HL-60 (cell line): ENCODE measurements at regions not wholly inside any gene's neighbourhood (a gene's known extent, or its start where the extent isn't known, plus 50 kb on each side); places are given as distances from the start of the nearest gene placed in this dataset.

ENCODE experiments used
- CTCF ChIP-seq: IDR thresholded peaks from one replicate; pipeline ENCODE4 v1.5.1; 2011; ENCODE audit warnings: low read length, control low read depth, inconsistent platforms; ENCODE audit not compliant: insufficient read depth
- POLR2AphosphoS5 ChIP-seq: IDR thresholded peaks from 2 replicates; pipeline ENCODE4 v1.6.1; 2012; ENCODE audit warnings: low read depth
- REST ChIP-seq: IDR thresholded peaks from 2 replicates; pipeline ENCODE4 v1.6.1; 2012; ENCODE audit warnings: low read depth; ENCODE audit not compliant: insufficient replicate concordance
- SPI1 ChIP-seq: IDR thresholded peaks from 2 replicates; pipeline ENCODE4 v1.6.1; 2012; ENCODE audit warnings: low read depth, mild to moderate bottlenecking, borderline replicate concordance

GRCh38 chr2:10188211-10188610, 65.7 kb downstream of the RRM2 start:
- TF ChIP-seq POLR2AphosphoS5, result no peak
- no peak for TF ChIP-seq SPI1
- TF ChIP-seq CTCF, result no peak
- no peak for TF ChIP-seq REST
